SH-SY5Y (cell line): ENCODE measurements at regions not wholly inside any gene's neighbourhood (a gene's known extent, or its start where the extent isn't known, plus 50 kb on each side); places are given as distances from the start of the nearest gene placed in this dataset.

ENCODE experiments used
- GATA2 ChIP-seq: IDR thresholded peaks from 2 replicates; pipeline ENCODE4 v1.6.1; 2011; ENCODE audit warnings: mild to moderate bottlenecking, low read depth, low read length
- GATA3 ChIP-seq: IDR thresholded peaks from 2 replicates; pipeline ENCODE4 v1.6.1; 2011; ENCODE audit warnings: low read depth, mild to moderate bottlenecking, low read length, moderate library complexity

- TF ChIP-seq GATA2 (no peak), GATA3 (no peak)
These were observed 1023.0 kb upstream of the ATXN7L3B start for GRCh38 chr12:73514672-73515071.
